RWPE2 (cell line): ENCODE measurements at regions not wholly inside any gene's neighbourhood (a gene's known extent, or its start where the extent isn't known, plus 50 kb on each side); places are given as distances from the start of the nearest gene placed in this dataset.

Source experiments
- ATAC-seq: fragments of 200-7000 bp; cut with Tn5 transposase; 3 replicates; pipeline ENCODE4 v1.9.1; 2021; ENCODE audit warnings: low read depth
- DNase-seq: peaks from one replicate; pipeline ENCODE4 v3.0.0-alpha.2; 2020; ENCODE audit warnings: low spot score
- H3K27ac ChIP-seq: fragments of 450-650 bp; 2 replicates; pipeline ENCODE4 v1.5.1; 2017; ENCODE audit warnings: mild to moderate bottlenecking; ENCODE audit not compliant: poor library complexity, severe bottlenecking
- H3K27me3 ChIP-seq: fragments of 250-450 bp; sonication (Bioruptor Pico); 2 replicates; pipeline ENCODE4 v1.5.1; 2021; ENCODE audit warnings: mild to moderate bottlenecking, moderate library complexity; ENCODE audit not compliant: insufficient read depth, poor library complexity, severe bottlenecking
- H3K36me3 ChIP-seq: fragments of 250-450 bp; sonication (Bioruptor Pico); 2 replicates; pipeline ENCODE4 v1.5.1; 2020; ENCODE audit warnings: low read depth, mild to moderate bottlenecking, moderate library complexity
- H3K4me1 ChIP-seq: fragments of 250-450 bp; sonication (Bioruptor Pico); 2 replicates; pipeline ENCODE4 v1.5.1; 2021; ENCODE audit warnings: mild to moderate bottlenecking, moderate library complexity; ENCODE audit not compliant: insufficient read depth, poor library complexity, severe bottlenecking
- H3K4me3 ChIP-seq: fragments of 250-450 bp; sonication (Bioruptor Pico); 2 replicates; pipeline ENCODE4 v1.5.1; 2021; ENCODE audit warnings: mild to moderate bottlenecking, moderate library complexity; ENCODE audit not compliant: severe bottlenecking
- H3K9me3 ChIP-seq: fragments of 250-450 bp; sonication (Bioruptor Pico); 2 replicates; pipeline ENCODE4 v1.5.1; 2021; ENCODE audit warnings: mild to moderate bottlenecking, moderate library complexity; ENCODE audit not compliant: severe bottlenecking
- CTCF ChIP-seq: fragments of 450-650 bp; IDR thresholded peaks from one replicate; pipeline ENCODE4 v1.5.1; 2017; ENCODE audit warnings: mild to moderate bottlenecking, moderate library complexity; ENCODE audit not compliant: poor library complexity, severe bottlenecking

DNA sequence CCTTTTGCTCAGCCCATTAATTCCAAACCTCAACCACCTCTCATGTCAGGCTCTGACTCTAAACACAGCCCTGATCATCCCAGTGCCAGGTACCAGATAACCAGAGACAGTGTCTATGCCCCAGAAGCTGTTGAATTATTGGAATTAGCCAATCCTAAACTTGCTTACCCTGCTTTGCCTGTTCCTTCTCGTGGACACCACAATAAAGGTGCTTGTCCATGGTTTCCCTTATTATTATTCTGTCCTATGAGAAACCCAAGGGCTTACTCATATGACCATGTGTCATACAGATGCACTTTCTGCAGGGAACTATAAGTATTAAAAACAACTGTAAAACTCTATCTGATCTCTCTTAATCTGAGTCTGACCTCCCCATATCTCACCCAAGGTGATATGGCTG is 2193.8 kb upstream of the PIK3C3 start:
- Histone ChIP-seq H3K27me3 (no peaks in the 10 kb centered on the region), H3K4me3 (no peak overlapping the region), H3K36me3 (peaks cover 7% of the 10 kb centered on the region), H3K9me3 (no peaks in the 10 kb centered on the region), H3K27ac (no peak overlapping the region), H3K4me1 (no peaks in the 10 kb centered on the region)
- no peak for TF ChIP-seq CTCF
- DNase-seq (no peak), ATAC-seq (no peak)

DNA sequence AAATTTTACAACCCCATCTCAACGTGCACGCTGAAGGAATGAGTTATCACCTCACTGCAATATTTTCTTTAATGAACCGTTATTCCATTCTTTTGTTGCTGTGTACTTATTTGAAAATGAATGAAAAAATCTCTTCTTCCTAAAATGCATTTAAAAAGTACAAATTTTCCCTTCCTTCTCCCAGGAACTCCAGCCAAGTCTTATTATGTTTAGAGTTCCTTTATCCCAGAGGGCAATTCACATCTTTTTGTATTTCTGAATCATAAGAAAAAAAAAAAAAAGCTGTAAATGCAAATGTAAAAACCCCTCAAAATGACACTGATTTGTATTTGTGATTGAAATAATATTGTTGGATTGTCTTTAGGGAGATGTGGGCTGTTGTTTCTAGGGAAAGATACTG is 2194.3 kb upstream of the CELF4 start:
- Histone ChIP-seq H3K4me1 (no peaks in the 10 kb centered on the region), H3K27ac (no peak overlapping the region), H3K9me3 (no peaks in the 10 kb centered on the region), H3K4me3 (no peak overlapping the region), H3K27me3 (no peaks in the 10 kb centered on the region), H3K36me3 (peaks cover 7% of the 10 kb centered on the region)
- ATAC-seq: no peak
- DNase-seq: no peak
- TF ChIP-seq CTCF: no peak

DNA sequence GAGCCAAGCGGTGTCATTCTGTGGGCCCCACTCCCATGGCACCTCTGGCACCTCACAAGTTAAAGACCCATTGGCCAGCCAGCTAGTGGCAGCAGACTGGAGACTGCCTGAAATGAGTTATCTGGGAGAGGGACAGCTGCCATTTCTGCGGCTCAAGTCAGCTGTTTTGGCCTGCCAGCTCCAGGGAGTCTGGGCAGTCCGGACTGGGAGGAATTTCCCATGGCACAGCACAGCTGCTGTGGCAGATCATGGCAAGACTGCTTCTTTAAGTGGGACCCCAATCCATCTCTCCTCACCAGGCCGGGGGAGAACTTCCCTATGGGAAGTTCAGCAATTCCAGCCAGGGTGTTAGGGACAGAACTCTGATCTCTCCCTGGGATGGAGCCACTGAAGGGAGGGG is 2187.6 kb upstream of the CELF4 start:
- TF ChIP-seq CTCF: no peak
- H3K4me1 ChIP-seq: no peaks in the 10 kb centered on the region
- H3K4me3 ChIP-seq: no peak overlapping the region
- ATAC-seq: no peak
- peaks cover 34% of the 10 kb centered on the region for H3K36me3 ChIP-seq
- no peak overlapping the region for H3K27ac ChIP-seq
- no peaks in the 10 kb centered on the region for H3K9me3 ChIP-seq
- no peak for DNase-seq
- H3K27me3 ChIP-seq: no peaks in the 10 kb centered on the region

GRCh38 chr18:39752351-39752750 is 2186.8 kb upstream of the CELF4 start:
- DNase-seq: no peak
- H3K27me3 ChIP-seq: no peaks in the 10 kb centered on the region
- peaks cover 34% of the 10 kb centered on the region for H3K36me3 ChIP-seq
- H3K4me1 ChIP-seq: no peaks in the 10 kb centered on the region
- ATAC-seq: no peak
- H3K27ac ChIP-seq: no peak overlapping the region
- H3K4me3 ChIP-seq: no peak overlapping the region
- no peaks in the 10 kb centered on the region for H3K9me3 ChIP-seq
- no peak for TF ChIP-seq CTCF

DNA sequence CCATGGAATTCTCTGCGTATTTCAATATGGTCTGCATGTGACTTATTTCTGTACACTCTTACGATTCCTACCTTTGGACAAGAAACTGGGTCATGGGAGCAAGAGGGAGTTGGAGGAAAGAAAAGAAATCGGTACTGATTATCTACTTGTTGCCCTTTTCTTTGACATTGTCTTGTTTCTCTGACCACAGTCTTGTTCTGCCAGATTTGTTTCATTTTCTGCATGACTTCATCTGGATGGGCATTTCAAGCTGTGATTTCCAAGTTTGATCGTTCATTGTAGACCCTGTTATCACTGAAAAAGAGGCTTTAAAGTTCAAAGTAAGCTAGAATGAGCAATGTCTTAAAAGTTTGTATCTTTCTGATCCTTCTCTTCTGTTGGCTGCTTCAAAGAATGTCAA is 2186.3 kb upstream of the CELF4 start:
- no peak for TF ChIP-seq CTCF
- no peak for ATAC-seq

More for the DNA sequence above, 2186.3 kb upstream of the CELF4 start:
- Histone ChIP-seq H3K4me3 (no peak overlapping the region), H3K9me3 (no peaks in the 10 kb centered on the region), H3K36me3 (peaks cover 34% of the 10 kb centered on the region), H3K4me1 (no peaks in the 10 kb centered on the region), H3K27me3 (no peaks in the 10 kb centered on the region), H3K27ac (no peak overlapping the region)
- DNase-seq: no peak
